Stimulated activated CD4-positive, alpha-beta T cell treated with anti-CD3 and anti-CD28 coated beads, Interleukin-12 subunit alpha, Interleukin-12 subunit beta, amount 100 ng/mL, for 48 hours (primary cell): ENCODE measurements at regions not wholly inside any gene's neighbourhood (a gene's known extent, or its start where the extent isn't known, plus 50 kb on each side); places are given as distances from the start of the nearest gene placed in this dataset.
"Not testable (repeated sequence)": the region's sequence is repeated elsewhere in the genome, so short reads cannot be mapped to it uniquely, and the experiment has no call there.

Experiments
- DNase-seq, 3 donors: peaks; one replicate each; pipeline ENCODE4 v3.0.0-alpha.2; 2020; ENCODE audit warnings: low read depth in 2 of 3, low spot score in 1 of 3

GRCh38 chr3:5349343-5349742 is 161.8 kb downstream of the EDEM1 start:
- DNase-seq, result no peak

DNA sequence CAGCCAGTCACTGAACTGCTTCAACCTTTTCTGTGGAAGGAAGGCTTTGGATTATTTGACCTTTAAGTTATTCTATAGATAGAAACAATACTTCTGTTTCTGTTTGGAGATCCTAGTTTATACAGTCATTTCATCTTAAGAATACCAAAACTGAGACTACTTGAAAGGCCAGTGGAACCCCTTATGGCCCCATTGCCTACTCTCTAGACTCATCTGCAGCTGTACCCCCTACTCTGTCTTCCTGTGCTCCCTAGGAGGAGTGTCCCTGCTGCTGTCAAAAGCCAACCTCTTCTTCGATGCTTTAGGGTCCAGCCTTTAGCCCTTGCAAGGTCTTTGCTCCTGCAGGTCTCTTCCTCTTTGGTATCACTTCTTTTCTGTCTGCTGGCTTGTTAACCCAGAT is 169.6 kb downstream of the EDEM1 start:
- DNase-seq, result no peak

DNA sequence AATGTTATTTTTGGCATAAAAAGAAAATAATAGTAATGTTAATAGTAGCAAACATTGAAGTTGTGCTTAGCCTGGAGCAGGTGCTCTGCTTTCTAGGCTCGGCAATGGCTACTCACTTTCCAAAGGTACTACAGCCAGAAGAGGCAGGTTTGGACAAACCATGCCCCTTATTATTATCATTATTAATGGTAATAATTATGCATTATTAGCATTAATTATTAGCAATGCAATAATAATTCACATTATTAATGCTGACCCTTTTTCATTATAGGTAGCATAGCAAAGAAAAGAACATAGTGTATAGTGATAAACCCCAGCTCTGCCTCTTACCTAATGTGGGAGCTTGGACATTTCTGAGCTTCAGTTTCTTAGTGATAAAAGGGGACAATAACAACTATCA is 171.4 kb downstream of the EDEM1 start:
- no peak for DNase-seq

- no peak for DNase-seq
Observed at GRCh38 chr3:5360453-5360852, 172.9 kb downstream of the EDEM1 start.

DNA sequence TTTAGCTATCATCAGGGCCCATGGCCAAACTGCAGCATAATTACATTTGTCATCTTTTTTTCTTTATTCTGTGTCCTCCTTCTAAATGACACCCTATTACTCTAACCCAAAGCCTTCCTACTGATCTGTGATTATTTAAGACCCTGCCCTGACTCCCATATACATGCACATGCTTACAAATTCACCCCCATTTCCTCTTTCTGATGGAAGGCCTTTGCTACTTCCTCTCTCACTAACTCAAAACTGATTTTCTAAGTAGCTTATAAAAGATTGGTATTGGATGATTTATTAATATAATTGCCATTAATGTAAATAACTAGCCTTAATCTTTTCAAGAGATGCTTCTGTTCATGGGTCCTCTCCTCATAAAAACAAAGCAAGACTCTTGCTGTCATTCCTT is 179.2 kb downstream of the EDEM1 start:
- no peak for DNase-seq

- not testable (repeated sequence) for DNase-seq
Observed at GRCh38 chr3:5371555-5371954, 184.0 kb downstream of the EDEM1 start.

DNA sequence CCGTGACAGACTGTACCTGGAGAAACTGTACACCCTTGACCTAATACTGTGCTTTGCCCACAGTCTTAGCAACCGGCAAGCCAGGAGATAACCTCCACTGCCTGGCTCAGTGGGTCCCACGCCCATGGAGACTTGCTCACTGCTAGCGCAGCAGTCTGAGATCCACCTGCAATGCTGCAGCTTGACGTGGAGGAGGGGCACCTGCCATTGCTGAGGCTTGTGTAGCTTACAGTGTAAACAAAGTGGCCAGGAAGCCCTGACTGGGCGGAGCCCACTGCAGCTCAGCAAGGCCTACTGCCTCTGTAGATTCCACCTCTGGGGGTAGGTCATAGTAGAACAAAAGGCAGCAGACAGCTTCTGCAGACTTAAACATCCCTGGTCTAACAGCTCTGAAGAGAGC is 189.3 kb downstream of the EDEM1 start:
- DNase-seq, result no peak

DNA sequence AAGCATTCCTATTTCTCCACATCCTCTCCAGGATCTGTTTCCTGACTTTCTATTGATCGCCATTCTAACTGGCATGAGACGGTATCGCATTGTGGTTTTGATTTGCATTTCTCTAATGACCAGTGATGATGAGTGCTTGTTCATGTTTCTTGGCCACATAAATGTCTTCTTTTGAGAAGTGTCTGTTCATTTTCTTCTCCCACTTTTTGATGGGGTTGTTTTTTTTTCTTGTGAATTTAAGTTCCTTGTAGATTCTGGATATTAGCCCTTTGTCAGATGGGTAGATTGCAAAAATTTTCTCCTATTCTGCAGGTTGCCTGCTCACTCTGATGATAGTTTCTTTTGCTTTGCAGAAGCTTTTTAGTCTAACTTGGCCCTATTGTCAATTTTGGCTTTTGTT is 191.8 kb downstream of the EDEM1 start:
- DNase-seq, result not testable (repeated sequence)

GRCh38 chr3:5383486-5384263 is 196.2 kb downstream of the EDEM1 start:
- DNase-seq, result not testable (repeated sequence)

DNA sequence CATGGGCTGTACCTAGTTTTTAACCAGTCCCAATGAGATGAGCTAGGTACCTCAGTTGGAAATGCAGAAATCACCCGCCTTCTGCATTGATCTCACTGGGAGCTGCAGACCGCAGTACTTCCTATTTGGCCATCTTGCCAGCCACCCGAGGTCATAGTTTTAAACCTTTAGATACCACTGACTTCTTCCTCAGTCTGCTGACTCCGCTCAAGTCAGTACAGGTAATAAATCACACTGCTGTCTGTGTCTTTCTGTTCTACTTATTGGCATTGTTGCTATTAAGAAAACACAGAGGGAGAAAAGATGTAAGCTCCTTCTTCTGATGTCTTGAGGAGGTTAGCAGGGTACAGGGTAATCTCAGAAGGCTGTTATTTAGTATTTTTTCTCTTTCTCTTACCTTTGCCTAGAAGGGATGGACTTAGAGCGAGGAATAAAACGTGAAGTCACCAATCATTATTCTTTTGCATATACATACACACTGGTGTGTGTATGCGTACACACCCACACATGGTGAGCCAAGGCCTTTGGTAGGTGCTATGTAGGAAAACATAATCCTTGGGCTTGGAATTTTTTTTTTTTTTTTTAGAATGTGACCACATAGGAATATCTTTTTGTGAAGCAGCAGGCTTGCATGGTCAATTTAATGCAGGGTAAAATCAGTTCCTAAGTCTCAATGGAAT is 197.2 kb downstream of the EDEM1 start:
- no peak for DNase-seq

- no peak for DNase-seq
Observed at GRCh38 chr3:5388091-5388490, 200.6 kb downstream of the EDEM1 start.

GRCh38 chr3:5389057-5389456 is 201.6 kb downstream of the EDEM1 start:
- no peak for DNase-seq

- no peak for DNase-seq
Observed at GRCh38 chr3:5390221-5390620, 202.7 kb downstream of the EDEM1 start.

- DNase-seq, result no peak
Observed at GRCh38 chr3:5390936-5391625, 203.6 kb downstream of the EDEM1 start.

DNA sequence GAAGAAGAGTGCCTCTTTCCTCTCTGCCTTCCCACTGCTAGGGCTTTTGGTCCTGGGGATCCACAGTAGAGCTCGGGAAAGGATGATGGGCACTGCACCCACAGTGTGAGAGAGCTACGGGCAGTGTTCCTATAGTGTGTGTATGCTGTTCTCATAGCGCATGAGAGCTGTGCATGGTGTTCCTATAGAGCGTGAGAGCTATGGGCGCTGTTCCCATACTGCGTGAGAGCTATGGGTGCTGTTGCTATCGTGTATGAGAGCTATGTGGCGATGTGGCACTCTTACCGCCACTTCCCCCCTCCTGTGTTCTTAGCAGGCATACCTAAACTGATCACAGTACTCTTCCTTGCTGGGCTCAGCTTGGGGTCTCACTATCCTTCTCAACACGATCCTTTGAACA is 213.5 kb downstream of the EDEM1 start:
- no peak for DNase-seq

DNA sequence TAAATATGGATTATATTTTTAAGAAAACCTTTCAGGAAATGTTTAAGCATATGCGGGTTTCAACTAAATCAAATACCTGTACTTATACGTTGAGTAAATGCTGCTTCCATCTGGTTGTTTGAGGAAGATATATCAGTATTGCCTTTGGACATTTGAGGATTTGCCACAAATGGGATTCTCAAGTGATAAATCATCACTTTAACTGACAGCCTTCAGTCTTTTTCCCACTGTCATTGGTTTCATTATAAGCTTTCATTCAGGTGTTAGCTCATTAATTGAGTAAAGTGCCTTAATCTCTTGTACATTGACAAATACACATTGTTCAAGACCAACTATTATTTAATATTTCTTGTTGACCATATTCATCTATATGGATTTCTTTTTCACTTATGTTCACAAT is 217.2 kb downstream of the EDEM1 start:
- no peak for DNase-seq

- no peak for DNase-seq
Observed at GRCh38 chr3:5411786-5412185, 224.3 kb downstream of the EDEM1 start.

- DNase-seq, result no peak
Observed at GRCh38 chr3:5423076-5423475, 235.6 kb downstream of the EDEM1 start.

DNA sequence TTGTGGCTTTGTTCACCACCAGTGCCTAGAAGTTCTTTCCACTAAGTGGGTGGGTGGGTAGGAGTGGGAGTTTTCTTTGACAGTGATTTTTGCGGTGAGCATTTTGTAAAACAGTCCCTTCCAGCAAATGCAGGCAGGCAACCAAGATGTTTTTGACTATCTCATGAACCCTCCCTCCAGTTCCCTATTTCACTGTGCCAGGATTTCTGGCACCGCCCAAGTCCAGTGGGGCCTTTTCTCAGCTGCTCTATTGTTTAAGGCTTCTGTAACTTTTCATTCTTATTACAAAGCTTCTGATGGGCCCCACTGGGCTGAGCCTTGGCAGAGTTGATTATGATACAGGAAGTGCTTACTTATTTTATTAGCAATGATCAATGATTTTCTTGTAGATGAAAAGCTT is 236.0 kb downstream of the EDEM1 start:
- no peak for DNase-seq

DNA sequence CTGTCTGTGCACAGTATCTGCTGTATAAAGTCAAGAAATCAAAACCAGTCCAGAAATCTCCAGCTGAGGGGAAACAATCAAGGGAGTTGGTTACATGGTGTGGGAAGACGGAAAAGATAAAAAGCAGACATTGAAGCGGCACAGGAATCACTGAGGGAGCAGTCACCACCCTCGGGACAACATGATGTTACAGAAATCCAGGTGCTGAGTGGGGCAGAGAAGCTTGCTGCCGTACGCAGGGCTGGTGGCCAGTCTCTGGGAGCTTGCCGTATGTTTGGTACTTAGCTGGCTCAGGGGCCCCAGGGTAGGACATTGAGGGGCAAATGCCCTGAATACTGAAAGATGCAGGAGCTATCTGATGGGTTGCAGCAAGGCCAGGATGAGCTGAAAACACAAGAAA is 237.9 kb downstream of the EDEM1 start:
- no peak for DNase-seq

GRCh38 chr3:5426094-5426883 is 238.8 kb downstream of the EDEM1 start:
- DNase-seq, result peak; percentile 41 to 72 (median 66)
